ENCODE measurements at regions not wholly inside any gene's neighbourhood (a gene's known extent, or its start where the extent isn't known, plus 50 kb on each side); places are given as distances from the start of the nearest gene placed in this dataset.

DNA sequence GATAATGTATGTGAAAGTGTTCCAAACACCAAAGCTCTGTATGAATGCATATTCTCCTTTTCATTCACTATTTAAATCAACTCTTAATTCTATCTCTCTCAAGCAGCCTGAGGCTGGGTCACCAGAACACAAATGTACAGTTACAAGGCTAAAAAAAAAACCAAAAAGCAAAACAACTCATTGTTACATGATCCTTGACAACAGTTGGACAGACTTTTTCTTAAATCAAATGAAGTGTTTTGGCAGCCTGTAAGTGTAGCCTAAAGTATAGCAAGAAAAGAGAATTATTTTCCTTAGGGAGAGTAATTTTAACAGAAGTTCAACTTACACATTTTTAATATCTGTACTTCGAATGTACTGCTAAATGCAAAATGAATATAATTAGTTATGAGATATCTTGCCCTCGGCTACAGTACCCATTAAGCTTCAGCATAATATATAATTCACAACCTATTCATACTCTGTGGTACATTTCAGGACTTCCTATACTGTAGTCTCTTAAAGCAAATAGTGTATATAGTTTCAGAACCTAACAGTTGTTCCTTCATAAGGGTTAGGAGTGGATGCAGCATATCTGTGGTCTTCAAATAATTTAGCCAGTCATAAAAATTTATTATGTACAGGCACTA, 214.0 kb upstream of the BTG1 start:
- DNase-seq (ENCODE audit: low spot score), result no peak

DNA sequence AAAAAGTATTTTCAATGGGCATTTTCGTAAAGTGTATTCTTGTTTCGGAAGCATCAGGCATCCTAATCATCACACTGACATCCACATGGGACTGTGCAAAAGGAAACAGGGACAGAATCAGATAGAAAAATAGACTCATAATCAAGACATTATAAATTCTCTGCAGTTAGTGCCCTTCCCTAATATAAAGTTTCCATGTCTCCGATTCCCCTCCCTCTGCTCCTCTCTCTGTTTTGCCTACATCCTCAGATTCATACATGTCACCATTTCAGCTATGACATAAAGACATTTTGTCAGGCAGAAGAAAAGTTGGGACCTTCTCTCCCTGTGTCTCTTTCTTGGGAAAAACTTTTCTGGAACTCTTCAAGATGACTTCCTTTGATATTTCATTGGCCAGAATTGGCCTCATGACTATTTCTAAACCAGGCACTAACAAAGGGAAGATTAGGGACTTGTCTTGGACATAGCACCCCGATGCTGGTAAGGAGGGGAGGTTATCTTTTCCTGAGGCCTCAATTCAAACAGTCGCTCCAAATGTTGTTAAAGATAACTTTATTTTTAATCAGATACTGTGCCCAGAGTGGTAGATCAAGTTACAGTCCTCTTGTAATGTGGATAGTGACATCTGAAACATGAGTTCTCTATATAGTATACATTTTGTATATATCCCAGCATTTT, 212.1 kb upstream of the BTG1 start:
- no peak for DNase-seq (ENCODE audit: low spot score)

DNA sequence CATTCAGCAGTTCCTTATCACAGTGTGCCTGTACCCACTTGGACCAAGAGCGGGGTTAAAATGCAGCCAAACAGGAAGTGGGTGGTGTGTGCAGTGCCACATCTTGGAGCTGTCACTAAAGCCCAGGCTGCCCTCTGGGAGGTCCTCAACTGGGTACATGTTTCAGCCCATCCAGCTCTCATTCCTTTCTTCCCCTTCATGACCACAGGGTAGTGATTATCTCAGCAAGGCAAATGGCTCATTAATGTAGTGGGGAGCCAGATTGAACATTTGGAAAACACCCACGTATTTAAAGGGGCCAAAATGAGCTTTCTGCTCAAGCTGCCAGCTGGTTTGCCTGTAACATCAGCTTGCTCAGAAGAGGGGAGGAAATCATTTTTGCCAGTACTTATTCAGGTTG, 210.8 kb upstream of the BTG1 start:
- no peak for DNase-seq (ENCODE audit: low spot score)

DNA sequence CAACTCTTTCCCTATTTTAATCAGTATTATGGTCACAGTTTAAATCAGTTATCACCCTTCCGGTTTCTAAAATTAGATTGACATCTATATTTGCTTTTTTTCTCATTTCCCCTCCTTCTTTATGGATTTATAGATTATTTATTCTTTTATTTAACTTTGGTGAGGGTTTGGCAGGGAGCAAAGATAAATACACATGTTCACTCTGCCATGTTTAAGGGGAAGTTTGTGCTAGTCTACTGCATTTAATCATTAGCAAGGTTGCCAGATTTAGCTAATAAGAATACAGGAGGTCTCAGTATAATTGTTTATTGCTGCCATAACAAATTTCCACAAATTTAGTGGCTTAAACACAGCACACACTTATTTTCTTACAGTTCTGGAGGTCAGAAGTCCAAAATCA, 204.0 kb upstream of the BTG1 start:
- DNase-seq (ENCODE audit: low spot score), result no peak

DNA sequence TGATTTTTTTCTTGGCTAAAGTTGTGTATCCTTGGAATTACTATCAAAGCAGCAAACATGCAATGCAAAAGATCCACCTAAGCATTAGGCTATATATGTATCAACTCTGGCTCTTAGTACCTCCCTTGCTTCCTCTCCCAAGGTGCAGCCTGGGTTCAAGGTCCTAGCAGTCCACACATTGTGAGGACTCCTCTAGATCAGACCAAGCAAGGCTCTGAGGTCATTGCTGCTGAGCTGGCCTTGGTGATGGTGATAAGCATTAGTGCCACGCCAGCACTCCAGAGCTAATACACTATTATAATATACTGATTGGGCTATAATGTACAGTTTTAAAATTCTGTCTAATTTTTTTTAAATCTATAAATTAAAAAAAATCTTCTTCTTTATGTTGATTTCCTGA, 196.9 kb upstream of the BTG1 start:
- DNase-seq (ENCODE audit: low spot score), result no peak

DNA sequence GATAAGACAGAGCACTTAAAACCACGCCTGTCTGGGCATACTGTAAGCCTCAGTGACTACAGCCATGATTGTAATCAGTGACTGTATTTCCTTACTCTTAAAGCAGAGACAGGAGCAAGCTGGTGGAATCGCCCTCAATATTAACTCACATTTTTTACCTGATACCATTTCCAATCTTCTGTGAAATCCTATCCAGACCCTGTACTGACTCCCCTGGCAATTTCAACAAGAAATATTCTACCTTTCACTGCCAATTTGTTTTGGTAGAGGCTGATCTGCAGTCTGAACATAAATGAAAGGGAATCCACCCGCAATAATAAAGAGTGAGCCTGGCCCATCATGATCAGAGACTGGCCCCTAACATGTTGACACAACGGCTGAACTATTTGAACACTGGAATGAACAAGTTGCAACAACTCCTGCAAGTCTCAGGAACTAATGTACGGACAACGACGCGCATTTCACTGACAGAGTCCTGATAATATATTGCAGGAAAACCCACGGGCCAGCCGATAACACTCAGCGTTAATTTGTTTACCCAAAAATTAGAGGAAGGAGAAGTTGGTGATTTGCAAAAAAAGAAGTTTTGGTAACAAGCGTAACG, 195.5 kb upstream of the BTG1 start:
- peak; percentile 25 for DNase-seq (ENCODE audit: low spot score)

DNA sequence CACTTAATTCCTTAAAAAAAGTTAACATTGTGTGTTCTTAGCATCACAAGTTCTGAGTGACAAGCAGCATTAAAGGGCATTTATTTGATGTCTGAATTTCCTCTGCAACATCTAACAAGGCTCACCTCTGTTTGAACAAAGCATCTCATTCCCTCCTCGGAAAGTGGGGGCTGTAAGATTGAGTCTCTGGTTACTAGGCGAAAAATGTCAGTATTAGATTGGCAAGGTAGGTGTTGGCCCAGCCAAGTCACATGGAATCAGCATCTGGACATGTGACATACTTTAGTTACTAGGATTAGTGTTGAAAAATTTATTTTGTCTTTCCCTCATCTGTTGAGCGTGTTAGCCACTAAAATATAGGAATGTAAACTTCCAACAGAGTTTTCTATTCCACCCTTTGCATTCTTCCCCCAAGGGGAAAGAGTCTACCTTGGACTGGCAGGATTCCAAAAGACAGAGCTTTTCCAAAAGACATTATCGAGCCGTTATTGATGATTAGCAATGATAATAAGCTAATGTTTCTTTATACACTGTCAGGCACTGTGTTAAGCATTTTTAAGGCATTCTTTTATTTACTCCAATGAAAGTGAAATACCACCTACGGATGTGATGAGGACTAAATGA, 194.9 kb upstream of the BTG1 start:
- no peak for DNase-seq (ENCODE audit: low spot score)

DNA sequence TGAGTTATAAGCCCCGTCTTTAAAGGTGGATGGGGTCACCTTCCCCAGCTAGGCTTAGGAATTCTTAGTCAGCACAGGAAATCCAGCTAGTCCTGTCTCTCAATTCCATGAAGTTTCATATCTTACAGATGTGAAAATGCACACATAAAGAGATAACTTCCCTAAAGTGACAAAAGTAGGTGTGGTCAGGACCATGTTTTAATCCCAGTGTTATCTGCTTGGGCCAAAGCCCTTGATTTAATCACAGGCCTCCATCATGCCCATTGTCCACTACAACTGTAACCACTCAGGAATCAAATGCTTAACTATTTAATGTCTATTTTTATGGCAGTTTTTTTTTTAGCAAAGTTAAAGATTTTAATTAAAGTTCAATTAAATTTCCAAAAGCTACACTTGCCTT, 194.4 kb upstream of the BTG1 start:
- DNase-seq (ENCODE audit: low spot score), result no peak

DNA sequence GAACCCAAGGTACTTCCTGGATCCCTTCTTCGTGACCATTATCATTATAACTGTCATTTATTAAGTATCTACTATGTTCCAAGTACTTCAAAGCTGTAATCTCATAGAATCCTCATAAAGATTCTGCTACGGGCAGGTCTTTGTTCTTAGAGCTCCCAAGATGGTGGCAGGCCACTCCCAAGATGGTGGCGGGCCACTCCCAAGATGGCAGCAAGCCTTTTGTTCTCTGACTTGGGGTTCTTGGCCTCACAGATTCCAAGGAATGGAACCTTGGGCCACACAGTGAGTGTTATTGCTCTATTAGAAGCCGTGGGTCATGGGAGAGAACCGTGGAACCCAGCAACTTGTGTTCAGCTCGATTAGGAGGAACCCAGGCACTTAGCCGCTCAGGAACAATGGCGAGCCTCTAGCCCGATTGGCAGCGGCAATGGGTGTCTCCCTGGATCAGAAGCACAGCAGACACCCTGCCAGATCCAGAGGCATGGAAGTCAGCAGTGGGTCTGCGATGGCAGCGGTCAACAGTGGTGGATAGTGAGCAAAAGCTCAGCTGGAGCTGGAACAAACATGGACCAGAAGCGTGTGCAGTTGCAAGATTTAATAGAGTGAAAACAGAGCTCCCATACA, 193.7 kb upstream of the BTG1 start:
- DNase-seq (ENCODE audit: low spot score), result no peak

DNA sequence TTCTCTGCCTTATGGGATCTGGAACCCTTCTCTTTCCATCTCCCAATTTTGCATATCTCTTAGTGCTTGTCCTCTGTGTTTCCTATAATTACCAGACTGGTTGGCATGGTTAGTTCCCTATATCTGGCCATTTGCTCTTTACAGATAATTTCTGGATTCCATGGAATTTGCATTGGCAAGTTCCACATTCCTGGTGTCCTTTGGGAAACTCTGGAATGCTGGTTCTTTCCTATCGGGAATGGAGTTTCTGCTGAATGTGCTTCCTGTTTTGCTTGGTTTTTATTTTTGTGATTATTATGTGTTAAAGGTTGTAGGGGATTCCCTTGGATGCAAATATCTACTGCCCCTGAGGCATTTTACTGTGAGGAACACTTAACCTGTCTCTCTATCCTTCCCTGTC, 193.0 kb upstream of the BTG1 start:
- no peak for DNase-seq (ENCODE audit: low spot score)

DNA sequence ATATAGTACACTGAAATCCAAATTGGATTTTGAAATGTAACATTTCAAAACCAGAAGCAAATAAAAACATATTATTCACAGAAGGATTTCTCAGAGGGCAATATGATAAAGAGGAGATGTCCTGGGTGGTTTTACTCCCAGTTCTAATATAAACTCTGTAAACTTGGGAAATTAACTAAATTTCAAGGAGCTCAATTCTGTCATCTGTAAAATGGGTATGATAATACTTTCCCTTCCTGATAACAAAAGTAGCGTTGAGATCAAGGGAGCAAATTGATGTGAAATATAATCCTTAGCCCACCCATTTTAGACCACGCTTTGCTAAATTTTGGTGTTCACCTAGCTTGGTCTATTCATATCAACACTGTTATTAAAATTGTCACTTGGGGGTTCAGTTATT, 192.5 kb upstream of the BTG1 start:
- no peak for DNase-seq (ENCODE audit: low spot score)

DNA sequence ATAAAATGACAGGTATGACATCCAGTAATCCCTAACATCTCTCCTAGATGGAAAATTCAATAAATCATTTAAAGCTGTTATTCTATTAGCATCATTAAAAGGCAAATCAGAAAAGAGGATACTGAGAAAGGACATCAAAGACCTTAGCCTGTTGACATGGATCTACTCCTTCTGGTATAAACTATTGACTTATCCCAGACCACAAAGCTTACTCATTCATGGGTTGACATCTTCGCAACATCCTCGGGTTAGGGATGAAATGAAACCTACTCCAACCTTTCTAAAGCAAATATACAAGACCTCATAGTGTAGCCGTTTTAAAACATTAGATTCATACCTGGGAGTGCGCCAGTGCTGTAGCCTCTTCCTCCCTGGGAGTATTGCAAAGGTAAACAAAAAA, 191.5 kb upstream of the BTG1 start:
- no peak for DNase-seq (ENCODE audit: low spot score)

DNA sequence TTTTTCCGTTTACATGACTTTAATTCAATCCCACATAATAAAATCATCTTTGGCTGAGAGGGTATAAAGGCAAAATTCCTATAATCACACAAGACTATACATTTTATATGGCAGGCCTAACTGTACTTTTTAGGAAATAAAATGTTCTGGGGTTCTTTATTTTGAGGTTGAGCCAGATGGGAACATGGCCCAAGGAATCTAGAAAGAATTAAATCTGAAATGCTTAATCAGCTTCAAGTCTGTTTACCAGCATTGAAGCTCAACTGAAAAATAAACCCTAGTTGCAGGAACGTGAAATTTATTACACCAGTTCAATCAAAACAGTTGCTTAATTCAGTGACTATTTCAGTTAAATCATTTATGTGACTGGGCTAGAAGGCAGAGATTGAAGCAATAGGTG, 191.0 kb upstream of the BTG1 start:
- no peak for DNase-seq (ENCODE audit: low spot score)

DNA sequence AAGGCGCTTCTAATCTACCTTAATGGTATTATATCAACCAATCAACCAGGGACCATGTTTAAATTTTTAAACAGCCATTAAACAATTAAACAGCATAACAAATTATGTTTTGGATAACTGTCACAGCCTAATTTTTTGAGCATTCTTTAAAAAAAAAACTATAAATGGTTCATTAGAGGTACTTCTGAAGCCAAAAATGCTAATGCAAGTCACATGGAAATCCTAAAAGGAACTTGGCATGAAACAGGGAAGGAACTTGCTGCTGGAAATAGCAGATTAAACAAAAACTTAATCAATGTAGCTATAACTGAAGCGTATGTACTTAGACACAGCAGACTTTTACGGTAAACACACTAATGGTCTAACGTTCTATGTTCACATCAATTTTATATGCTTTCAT, 190.2 kb upstream of the BTG1 start:
- DNase-seq (ENCODE audit: low spot score), result no peak

DNA sequence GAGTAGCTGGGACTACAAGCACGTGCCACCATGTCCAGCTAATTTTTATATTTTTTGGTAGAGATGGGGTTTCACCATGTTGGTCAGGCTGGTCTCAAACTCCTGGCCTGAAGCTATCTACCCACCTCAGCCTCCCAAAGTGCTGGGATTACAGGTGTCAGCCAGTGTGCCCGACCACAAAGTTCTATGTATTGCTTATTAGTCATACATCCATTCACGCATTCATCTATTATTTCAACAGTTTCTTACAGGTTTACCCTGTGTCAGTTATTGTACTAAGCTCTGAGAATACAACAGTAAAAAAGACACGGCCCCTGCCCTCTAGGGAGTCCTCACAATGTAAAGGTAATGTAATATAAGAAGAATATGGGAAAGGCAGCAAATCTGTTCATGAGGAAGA, 188.9 kb upstream of the BTG1 start:
- DNase-seq (ENCODE audit: low spot score), result no peak

DNA sequence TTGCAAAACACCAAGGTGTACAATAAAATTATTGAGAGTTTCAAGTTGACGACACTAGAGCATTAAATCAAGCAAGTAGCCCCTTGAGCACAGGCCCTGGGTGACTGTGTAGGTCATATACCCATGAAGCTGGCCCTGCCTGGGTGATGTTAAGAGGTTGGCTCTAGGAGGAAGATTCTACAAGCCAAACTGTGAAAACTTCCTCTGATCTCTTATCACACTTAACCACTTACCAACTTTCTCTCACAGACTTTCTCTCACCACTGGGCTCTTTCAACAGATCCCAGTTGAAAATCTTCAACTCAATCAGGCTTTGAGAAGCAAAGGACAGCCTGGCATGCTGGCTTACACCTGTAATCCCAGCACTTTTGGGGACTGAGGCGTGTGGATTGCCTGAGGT, 186.9 kb upstream of the BTG1 start:
- DNase-seq (ENCODE audit: low spot score), result no peak

DNA sequence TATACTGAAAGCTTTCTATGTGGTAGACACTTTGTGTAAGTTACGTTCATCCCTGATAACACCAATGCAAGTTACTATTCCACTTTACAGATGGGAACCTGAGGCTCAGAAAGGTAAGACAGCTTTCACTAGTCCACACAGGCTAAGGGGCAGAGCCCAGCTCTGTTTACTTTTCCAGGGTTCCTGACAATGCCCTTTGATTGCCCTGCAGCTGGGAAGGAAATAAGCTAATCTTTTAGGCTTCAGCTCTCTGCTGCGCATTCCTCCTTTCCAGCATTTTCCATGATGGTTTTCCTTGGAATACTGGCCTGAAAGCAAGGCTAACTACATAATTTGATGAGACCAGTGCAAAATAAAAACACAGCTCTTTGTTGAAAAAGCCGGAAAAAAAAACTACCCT, 185.7 kb upstream of the BTG1 start:
- DNase-seq (ENCODE audit: low spot score), result no peak

DNA sequence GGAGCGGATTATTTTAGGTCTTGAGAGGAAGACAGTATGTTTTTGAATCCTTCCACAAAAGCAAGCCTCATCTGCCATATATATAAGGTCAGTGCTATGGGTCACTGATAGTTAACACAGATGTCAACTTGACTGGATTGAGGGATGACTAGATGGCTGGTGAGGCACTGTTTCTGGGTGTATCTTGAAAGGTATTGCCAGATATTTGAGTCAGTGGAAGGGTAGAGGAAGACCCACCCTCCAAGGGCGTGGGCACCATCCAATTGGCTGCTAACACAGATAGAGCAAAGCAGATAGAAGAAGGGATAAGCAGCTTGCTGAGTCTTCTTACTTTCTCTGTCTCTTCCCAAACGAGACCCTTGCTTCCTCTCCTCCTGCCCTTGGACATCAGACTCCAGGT, 185.0 kb upstream of the BTG1 start:
- DNase-seq (ENCODE audit: low spot score), result no peak

DNA sequence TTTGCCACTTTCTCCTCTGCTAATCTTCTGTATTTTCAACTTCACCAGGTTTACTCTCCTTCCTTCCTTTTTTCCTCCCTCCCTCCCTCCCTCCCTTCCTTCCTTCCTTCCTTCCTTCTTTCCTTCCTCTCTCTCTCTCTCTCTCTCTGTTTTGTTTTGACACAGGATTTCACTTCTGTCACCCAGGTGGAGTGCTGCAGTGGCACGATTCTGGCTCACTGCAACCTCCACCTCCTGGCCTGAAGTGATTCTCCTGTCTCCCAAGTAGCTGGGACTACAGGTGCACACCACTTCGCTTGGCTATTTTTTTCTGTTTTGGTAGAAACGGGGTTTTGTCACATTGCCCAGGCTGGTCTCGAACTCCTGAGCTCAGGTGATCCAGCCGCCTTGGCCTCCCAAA, 181.2 kb upstream of the BTG1 start:
- DNase-seq (ENCODE audit: low spot score), result no peak

DNA sequence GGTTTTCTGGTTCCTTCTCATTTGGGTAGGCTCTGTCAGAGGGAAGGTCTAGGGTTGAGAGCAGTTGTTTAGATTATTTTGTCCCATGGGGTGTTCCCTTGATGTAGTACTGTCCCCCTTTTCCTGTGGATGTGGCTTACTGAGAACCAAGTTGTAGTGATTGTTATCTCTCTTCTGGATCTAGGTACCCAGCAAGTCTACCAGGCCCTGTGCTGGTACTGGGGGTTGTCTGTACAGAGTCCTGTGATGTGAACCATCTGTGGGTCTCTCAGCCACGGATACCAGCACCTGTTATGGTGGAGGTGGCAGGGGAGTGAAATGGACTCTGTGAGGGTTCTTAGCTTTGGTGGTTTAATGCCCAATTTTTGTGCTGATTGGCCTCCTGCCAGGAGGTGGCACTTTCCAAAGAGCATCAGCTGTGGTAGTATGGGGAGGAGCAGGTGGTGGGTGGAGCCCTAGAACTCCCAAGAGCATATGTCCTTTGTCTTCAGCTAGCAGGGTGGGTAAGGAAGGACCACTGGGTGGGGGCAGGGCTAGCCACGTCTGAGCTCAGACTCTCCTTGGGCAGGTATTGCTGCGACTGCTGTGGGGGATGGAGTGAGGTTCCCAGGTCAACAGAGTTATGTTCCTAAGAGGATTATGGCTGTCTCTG, 179.3 kb upstream of the BTG1 start:
- DNase-seq (ENCODE audit: low spot score), result no peak

DNA sequence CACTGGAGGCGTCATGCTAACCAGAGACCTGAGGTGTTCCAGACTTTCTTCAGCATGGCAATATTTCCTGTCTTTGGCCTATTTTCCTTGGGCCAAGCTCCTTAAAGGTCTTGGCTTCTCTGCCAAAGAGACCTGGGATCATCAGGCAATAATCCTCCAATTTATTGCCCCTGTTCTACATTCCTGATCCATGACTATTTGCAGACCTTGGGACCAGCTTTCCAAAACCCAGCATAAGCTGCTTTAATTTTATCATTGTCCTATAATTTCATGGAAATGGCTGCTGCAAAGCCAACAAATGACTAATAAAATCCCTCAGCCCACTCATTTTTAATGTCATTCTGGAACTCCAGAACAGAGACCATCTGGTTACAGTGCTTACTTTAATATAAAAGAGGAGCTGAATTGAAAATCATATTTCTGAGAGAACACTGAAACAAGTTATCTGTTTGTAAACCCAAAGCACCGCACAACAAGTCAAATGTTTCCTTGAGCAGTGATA, 166.9 kb upstream of the BTG1 start:
- no peak for DNase-seq (ENCODE audit: low spot score)

DNA sequence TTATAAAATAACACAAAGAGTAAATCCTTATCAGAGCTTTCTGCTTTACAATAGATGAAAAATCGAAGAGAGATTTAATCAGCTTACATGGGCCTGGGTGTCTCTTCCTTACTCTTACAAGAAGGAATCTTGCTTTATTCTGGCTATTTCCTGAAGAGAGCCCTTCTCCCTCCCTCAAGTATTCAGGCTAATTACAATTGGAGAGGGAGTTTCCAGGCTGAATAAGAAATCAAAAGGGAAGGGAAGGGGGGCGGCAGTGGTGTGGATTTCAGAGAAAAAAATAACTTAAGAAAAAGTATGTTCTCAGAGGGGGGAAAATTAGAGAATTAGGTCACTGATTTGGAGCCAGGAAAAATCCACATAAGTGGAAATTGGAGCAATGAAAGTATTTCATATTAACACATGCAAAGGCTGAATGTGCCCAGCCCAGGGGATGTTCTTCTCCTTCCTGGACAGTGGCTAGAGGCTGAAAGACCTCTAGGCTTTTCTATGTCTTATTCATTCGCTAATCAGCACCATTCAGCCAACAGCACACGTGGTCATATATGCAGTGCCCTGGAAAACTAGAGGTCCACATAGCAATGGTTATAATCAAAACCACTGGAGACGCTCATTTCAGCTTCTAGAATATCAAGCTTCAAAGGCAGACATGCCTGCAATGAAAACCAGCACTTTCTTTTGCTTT, 158.9 kb upstream of the BTG1 start:
- DNase-seq (ENCODE audit: low spot score), result no peak
